ENCODE measurements at regions not wholly inside any gene's neighbourhood (a gene's known extent, or its start where the extent isn't known, plus 50 kb on each side); places are given as distances from the start of the nearest gene placed in this dataset.

GRCh38 chrX:38860106-38861013 lies 59.1 kb downstream of the MID1IP1 start:
- TF ChIP-seq POLR2A (IDR thresholded peaks at IDR 0.05; ENCODE audit: low read depth, low read length): no peak
- TF ChIP-seq, protein P1, sequence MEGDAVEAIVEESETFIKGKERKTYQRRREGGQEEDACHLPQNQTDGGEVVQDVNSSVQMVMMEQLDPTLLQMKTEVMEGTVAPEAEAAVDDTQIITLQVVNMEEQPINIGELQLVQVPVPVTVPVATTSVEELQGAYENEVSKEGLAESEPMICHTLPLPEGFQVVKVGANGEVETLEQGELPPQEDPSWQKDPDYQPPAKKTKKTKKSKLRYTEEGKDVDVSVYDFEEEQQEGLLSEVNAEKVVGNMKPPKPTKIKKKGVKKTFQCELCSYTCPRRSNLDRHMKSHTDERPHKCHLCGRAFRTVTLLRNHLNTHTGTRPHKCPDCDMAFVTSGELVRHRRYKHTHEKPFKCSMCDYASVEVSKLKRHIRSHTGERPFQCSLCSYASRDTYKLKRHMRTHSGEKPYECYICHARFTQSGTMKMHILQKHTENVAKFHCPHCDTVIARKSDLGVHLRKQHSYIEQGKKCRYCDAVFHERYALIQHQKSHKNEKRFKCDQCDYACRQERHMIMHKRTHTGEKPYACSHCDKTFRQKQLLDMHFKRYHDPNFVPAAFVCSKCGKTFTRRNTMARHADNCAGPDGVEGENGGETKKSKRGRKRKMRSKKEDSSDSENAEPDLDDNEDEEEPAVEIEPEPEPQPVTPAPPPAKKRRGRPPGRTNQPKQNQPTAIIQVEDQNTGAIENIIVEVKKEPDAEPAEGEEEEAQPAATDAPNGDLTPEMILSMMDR (conservative IDR thresholded peaks at IDR 0.05; ENCODE audit: low read depth, low read length): no peak
- TF ChIP-seq CEBPB (IDR thresholded peaks at IDR 0.05; ENCODE audit: low read depth, low read length): no peak
- no peak for TF ChIP-seq RAD21 (IDR thresholded peaks at IDR 0.05; ENCODE audit: low read length)
- TF ChIP-seq MXI1 (IDR thresholded peaks at IDR 0.05; ENCODE audit: borderline replicate concordance, low read depth, low read length): no peak
- TF ChIP-seq SMC3 (IDR thresholded peaks at IDR 0.05; ENCODE audit: low read depth, low read length): no peak
- TF ChIP-seq NFE2L2 (IDR thresholded peaks at IDR 0.05; ENCODE audit: low read depth, low read length): peak; percentile 93
- TF ChIP-seq BHLHE40 (IDR thresholded peaks at IDR 0.05; ENCODE audit: low read depth, low read length): no peak
- no peak for TF ChIP-seq CHD1 (IDR thresholded peaks at IDR 0.05; ENCODE audit: low read depth, low read length)
- TF ChIP-seq FOS (IDR thresholded peaks at IDR 0.05; ENCODE audit: low read depth, low read length): no peak
- TF ChIP-seq MAZ (IDR thresholded peaks at IDR 0.05; ENCODE audit: borderline replicate concordance, low read depth, low read length): no peak
- TF ChIP-seq, protein P2, sequence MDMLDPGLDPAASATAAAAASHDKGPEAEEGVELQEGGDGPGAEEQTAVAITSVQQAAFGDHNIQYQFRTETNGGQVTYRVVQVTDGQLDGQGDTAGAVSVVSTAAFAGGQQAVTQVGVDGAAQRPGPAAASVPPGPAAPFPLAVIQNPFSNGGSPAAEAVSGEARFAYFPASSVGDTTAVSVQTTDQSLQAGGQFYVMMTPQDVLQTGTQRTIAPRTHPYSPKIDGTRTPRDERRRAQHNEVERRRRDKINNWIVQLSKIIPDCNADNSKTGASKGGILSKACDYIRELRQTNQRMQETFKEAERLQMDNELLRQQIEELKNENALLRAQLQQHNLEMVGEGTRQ (IDR thresholded peaks at IDR 0.05; ENCODE audit: low read depth, low read length): no peak
- TF ChIP-seq, protein P3, sequence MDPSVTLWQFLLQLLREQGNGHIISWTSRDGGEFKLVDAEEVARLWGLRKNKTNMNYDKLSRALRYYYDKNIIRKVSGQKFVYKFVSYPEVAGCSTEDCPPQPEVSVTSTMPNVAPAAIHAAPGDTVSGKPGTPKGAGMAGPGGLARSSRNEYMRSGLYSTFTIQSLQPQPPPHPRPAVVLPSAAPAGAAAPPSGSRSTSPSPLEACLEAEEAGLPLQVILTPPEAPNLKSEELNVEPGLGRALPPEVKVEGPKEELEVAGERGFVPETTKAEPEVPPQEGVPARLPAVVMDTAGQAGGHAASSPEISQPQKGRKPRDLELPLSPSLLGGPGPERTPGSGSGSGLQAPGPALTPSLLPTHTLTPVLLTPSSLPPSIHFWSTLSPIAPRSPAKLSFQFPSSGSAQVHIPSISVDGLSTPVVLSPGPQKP (IDR thresholded peaks at IDR 0.05; ENCODE audit: borderline replicate concordance, low read depth, low read length): no peak

Measured in IMR-90 (cell line).